MCF 10A (cell line): ENCODE measurements at regions not wholly inside any gene's neighbourhood (a gene's known extent, or its start where the extent isn't known, plus 50 kb on each side); places are given as distances from the start of the nearest gene placed in this dataset.
A peak's percentile ranks its signal among the peaks of the same experiment; 100 is the strongest.

Experiments used
- BruUV-seq: library from RNA; stranded (reverse); fragments of 400-500 nt; replicated peaks from 2 replicates; lab custom pipeline; 2021; lab: Mats Ljungman, UMichigan
- CTCF ChIA-PET: fragments of 300-600 bp; sonication (Branson Sonifier 250); formaldehyde crosslinking; extraction: SDS; loops from one replicate; lab custom pipeline; 2021; ENCODE audit warnings: antibody characterized with exemption, inconsistent platforms; lab: Yijun Ruan, JAX
- POLR2A ChIA-PET: fragments of 300-600, 350-650 bp; sonication (Branson Sonifier 250); formaldehyde crosslinking; extraction: SDS; loops from one replicate; lab custom pipeline; 2020; ENCODE audit warnings: antibody characterized with exemption, inconsistent platforms; lab: Yijun Ruan, JAX
- DNase-seq: peaks from one replicate; pipeline ENCODE4 v3.0.0-alpha.2; 2018; ENCODE audit not compliant: unreplicated experiment
- H3K27ac Mint-ChIP-seq: one replicate; pipeline ENCODE4 v1.8.0; 2022; ENCODE audit warnings: mild to moderate bottlenecking, low read depth, mixed read lengths; ENCODE audit not compliant: unreplicated experiment
- H3K27me3 Mint-ChIP-seq: one replicate; pipeline ENCODE4 v1.8.0; 2022; ENCODE audit warnings: mixed read lengths; ENCODE audit not compliant: insufficient read depth, unreplicated experiment
- H3K36me3 Mint-ChIP-seq: one replicate; pipeline ENCODE4 v1.8.0; 2022; ENCODE audit warnings: mild to moderate bottlenecking, moderate library complexity, mixed read lengths; ENCODE audit not compliant: insufficient read depth, unreplicated experiment
- H3K4me1 Mint-ChIP-seq: one replicate; pipeline ENCODE4 v1.8.0; 2022; ENCODE audit warnings: mixed read lengths; ENCODE audit not compliant: insufficient read depth, unreplicated experiment
- H3K4me3 Mint-ChIP-seq: one replicate; pipeline ENCODE4 v1.8.0; 2022; ENCODE audit warnings: mild to moderate bottlenecking, moderate library complexity, mixed read lengths; ENCODE audit not compliant: unreplicated experiment
- H3K9me3 Mint-ChIP-seq: one replicate; pipeline ENCODE4 v1.8.0; 2022; ENCODE audit warnings: mixed read lengths; ENCODE audit not compliant: unreplicated experiment
- CTCF ChIP-seq: fragments of 200-600 bp; IDR thresholded peaks from one replicate; pipeline ENCODE4 v1.8.0; 2022; ENCODE audit warnings: antibody characterized with exemption, mild to moderate bottlenecking; ENCODE audit not compliant: unreplicated experiment
- intact Hi-C: fragments of 100-400 bp; cut with micrococcal nuclease; formaldehyde crosslinking; loops from 2 replicates; pipeline ENCODE4 v1.14.1; 2022

GRCh38 chr2:234137400-234138014 is 87.0 kb downstream of the SPP2 start:
- Mint-ChIP-seq H3K36me3 (no peaks in the 10 kb centered on the region), H3K4me3 (no peak overlapping the region), H3K27me3 (no peaks in the 10 kb centered on the region), H3K9me3 (peaks cover 1% of the 10 kb centered on the region), H3K4me1 (peaks cover 32% of the 10 kb centered on the region), H3K27ac (no peak overlapping the region)
- no TSS peak for BruUV-seq
- intact Hi-C loops, result loop anchor here (10.0 kb wide), 1 partner anchor 977 kb away; no protein-coding TSS in a partner anchor
- POLR2A ChIA-PET, result interaction anchor here (0.6 to 3.3 kb wide), 9 partner anchors 12 to 1587 kb away, joined by 3 to 26 read pairs (median 3); partner anchors contain the start of genes ARL4C, EIF4E2 and TIGD1
- CTCF ChIA-PET, result interaction anchor here (0.6 to 3.7 kb wide), 6 partner anchors 35 to 407 kb away, joined by 3 to 40 read pairs (median 12); partner anchors contain the start of gene ARL4C
- peak; percentile 91 for DNase-seq
- TF ChIP-seq CTCF, result no peak

- intact Hi-C loops, result loop anchor here (1.0 to 10.0 kb wide), 2 partner anchors 270 to 978 kb away; no protein-coding TSS in a partner anchor
- Mint-ChIP-seq H3K4me3 (no peak overlapping the region), H3K9me3 (no peaks in the 10 kb centered on the region), H3K27me3 (no peaks in the 10 kb centered on the region), H3K27ac (no peak overlapping the region), H3K36me3 (no peaks in the 10 kb centered on the region), H3K4me1 (peaks cover 36% of the 10 kb centered on the region)
- BruUV-seq, result no TSS peak
- no peak for DNase-seq
- no peak for TF ChIP-seq CTCF
- ChIA-PET POLR2A (interaction anchor here (0.6 to 3.3 kb wide), 5 partner anchors 28 to 360 kb away, joined by 3 to 26 read pairs (median 3); partner anchors contain the start of gene ARL4C), CTCF (interaction anchor here (0.6 to 3.7 kb wide), 12 partner anchors 64 to 975 kb away, joined by 3 to 40 read pairs (median 6); partner anchors contain the start of gene ARL4C)
Observed at GRCh38 chr2:234136461-234136860, 86.0 kb downstream of the SPP2 start.

- CTCF ChIA-PET, result interaction anchor here (0.6 to 3.7 kb wide), 32 partner anchors 8 to 1300 kb away, joined by 3 to 40 read pairs (median 3); partner anchors contain the start of gene ARL4C
Observed at GRCh38 chr2:234135750-234136221, 85.3 kb downstream of the SPP2 start.

More at GRCh38 chr2:234135750-234136221, 85.3 kb downstream of the SPP2 start:
- peak; percentile 92 for TF ChIP-seq CTCF
- Mint-ChIP-seq H3K36me3 (no peaks in the 10 kb centered on the region), H3K27ac (no peak overlapping the region), H3K27me3 (no peaks in the 10 kb centered on the region), H3K9me3 (no peaks in the 10 kb centered on the region), H3K4me3 (no peak overlapping the region), H3K4me1 (peaks cover 36% of the 10 kb centered on the region)
- POLR2A ChIA-PET, result interaction anchor here (0.5 to 3.3 kb wide), 15 partner anchors 28 to 410 kb away, joined by 3 to 26 read pairs (median 3); partner anchors contain the start of gene ARL4C
- peak; percentile 84 for DNase-seq
- BruUV-seq, result no TSS peak
- intact Hi-C loops, result loop anchor here (1.0 to 10.0 kb wide), 8 partner anchors 67 to 979 kb away; no protein-coding TSS in a partner anchor
